ENCODE measurements at regions not wholly inside any gene's neighbourhood (a gene's known extent, or its start where the extent isn't known, plus 50 kb on each side); places are given as distances from the start of the nearest gene placed in this dataset.
"Not testable (repeated sequence)": the region's sequence is repeated elsewhere in the genome, so short reads cannot be mapped to it uniquely, and the experiment has no call there.

DNA sequence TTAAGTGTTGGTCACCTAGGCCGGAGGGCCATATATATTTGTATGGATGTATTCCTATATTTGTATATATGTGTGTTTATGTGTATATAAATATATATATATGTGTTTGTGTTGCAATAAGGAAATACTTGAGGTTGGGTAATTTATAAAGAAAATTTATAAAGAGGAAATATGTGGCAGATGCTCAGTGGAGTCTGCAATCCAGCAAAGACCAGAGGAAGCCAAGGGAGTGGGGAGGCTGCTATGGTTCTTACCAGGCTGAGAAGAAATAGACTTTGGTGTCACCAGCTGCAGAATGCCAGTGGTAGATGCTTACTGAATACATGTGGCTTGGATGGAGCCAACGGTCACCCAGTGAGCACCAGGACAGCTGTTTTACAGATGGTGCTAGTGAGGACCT, 97.4 kb upstream of the ELOVL5 start:
- no peak for DNase-seq

DNA sequence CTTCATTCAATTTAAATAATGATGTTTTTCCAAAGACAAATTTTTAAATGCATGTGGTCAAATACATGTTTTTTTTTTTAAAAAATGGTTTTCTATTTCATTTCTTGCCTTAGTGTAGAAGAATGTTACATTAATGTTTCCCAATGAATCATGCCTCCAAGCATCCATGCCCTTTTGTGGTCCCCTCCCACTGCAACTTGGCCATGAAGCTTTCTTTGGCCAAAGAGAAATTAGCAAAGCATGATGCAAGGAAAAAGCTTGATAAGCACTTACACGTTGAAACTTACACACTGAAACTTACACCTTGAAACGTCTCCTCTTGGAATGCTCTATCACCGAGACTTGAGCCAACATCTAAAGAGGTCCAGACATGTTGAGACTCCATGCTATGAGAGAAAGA, 93.0 kb upstream of the ELOVL5 start:
- no peak for DNase-seq

DNA sequence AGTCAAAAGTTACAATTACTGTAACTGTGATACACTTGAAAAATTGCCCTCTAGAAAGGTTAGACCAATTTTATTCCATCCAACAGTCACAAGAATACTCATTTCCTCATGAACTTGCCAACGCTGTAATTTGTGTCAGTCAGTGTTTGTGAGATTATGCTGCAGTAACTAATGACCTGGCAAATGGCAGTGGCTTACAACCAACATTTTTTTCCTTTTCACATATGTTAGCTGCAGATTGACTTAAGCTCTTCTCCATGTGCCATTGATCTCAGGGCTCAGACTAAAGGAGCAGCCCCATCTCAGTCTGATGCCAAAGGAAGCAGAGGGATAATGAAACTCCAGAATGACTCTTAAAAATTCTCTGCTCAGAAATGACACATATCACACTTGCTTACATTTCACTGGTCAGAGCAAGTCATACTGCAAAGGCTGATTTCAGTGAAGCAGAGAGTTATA, 92.3 kb upstream of the ELOVL5 start:
- no peak for DNase-seq

DNA sequence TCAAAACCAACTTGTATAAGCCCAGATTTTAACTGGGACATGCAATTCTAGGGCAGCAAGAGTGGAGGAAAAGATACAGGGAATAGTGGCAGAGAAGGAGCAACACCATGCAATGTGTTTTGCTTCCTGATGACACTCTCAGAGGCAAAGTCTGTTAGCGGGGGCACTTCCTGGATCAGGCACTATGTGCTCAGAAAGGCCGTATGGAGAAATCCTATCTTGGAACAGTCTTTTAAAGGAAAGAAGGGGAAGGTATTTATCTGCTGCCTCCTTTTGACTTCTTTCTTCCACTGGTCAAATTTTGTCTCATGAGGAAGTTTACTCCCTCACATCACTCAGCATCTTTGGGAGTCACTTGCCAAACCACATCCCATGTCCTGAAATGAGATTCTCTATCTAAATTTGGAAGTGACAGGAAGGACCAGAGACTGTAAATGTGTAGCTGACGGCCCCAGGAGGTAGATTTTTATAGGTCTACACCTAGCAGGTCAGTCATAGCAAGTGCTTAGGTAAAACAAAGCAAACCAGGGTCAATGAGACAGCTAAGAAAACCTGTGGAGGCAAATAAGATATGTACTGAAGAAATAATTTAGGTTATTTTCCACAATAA, 91.7 kb upstream of the ELOVL5 start:
- no peak for DNase-seq

DNA sequence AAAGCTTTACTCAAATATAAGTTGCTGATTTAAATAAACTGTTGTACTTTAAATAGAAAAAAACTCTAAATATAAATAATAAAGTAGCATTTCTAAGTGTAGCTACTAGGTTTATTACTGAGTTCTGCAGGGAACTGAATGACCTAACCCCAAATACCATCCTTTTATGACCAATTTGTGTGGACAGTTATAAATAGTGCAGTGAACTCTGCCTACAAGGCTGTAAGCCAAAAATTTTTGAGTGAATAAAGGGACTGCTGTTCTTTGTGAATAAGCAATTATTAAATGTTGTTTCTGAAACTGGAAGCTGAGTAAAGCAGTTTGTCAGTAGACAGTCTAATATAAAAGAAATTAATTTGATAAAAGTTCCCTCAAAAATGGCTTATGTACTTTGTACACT, 90.8 kb upstream of the ELOVL5 start:
- no peak for DNase-seq

DNA sequence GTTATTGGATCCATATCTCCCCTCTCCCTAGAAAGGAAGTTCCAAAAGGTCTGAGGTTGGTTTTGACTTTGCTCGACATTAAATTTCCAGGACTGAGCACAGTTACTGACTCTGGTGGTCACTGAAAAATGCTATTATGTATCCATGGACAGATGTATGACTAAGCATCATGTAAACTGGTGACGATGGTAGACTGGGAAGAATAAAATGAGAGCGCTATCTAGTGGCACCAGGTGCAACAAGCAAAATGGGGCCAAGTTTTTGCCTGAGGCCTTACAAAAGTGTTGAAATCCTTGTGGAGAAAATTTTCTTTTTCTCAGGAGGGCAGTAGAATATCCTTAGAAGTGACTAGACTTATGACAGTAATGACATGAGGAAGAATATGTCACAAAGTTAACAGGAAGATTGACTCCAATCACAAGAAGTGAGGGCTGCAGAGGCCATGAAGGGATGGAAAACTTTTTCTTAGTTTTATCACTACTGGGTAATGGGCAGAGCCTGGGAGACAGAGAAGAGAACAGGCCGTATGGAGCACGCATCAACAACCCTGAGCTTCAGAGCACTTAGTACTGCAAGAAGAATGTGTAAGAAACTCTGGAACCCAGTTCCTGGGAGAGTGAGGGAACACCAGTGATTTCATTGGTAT, 88.9 kb upstream of the ELOVL5 start:
- peak; percentile 1 for DNase-seq

DNA sequence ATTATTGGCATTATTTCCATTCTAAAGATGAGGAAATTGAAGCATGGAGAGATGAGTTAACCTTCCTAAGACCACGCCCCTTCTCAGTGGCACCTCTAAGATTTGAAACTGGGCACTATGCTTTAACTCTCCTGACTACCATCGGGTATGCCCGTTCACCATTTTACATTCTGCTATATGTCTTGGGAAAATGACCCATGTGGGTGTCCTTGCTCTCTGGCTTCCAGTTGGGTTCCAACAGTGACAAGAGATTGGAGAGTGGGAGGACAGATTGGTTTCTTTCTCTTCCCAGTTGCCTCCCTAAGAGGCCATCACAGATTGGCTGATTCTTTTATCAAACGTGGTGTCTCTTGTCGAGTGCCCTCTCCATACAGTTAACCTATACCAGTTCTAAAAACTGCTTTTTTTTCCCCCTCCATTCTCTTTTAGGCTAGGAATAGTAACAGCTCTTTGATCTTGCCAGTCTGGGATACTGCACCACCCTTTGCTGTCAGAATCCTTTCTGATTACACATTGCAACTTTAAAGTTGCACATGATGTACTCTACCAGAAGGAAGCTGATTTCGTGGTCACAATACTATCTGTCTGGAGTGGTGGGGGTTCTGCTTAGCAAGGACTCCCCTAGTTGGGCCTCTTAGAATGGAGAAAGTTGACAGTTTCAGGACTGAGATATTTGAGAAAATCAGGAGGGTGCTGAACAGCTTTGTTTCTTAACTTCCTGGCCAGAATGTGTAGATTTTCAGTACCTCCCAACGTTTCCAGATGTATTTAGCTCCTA, 88.0 kb upstream of the ELOVL5 start:
- no peak for DNase-seq

DNA sequence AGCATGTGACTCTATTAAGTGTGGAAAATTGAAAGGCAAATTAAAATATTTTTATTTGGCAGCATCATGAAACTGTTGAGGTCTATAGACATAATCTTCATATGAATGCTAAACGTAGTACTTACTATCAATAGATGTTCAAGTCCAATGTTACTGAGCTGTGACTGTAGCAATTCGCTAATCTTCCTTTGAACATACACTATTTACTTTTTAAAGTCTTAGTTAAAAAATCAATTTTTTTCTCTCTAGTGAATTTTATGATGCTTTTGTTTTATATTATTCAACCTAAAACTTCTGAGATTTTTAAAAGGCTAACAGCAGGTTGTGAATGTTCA, 85.2 kb upstream of the ELOVL5 start:
- no peak for DNase-seq

DNA sequence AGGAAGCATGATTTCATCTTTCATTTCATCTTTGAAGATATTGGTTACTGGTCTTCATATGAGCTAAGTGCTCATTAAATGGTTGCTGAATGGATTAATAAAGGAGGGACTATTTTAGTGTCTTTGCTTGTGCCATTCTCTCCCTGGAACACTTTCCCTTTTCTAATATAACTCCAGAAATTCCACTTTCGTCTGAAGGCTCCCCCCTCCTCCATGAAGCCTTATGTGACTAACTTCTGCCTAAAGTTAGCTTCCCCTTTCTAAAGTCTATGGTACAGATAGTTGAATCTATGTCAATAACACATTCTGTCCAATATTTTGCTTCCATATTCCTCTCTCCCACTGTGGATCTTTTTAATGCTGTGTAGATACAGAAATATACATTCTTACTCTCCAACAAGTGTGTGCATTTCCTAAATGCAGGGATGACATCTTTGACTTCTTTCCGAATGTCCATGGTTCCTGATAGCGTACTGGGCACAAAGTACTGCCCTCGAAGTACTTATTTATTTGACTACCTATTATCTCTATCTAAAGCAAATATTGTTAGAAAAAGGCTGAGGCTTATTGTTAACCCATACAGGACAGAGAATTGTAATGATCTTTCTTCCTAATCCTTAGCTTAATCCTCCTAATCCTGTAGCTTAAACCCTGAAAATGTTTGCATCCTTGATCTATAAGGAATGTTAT, 84.7 kb upstream of the ELOVL5 start:
- DNase-seq, result no peak

DNA sequence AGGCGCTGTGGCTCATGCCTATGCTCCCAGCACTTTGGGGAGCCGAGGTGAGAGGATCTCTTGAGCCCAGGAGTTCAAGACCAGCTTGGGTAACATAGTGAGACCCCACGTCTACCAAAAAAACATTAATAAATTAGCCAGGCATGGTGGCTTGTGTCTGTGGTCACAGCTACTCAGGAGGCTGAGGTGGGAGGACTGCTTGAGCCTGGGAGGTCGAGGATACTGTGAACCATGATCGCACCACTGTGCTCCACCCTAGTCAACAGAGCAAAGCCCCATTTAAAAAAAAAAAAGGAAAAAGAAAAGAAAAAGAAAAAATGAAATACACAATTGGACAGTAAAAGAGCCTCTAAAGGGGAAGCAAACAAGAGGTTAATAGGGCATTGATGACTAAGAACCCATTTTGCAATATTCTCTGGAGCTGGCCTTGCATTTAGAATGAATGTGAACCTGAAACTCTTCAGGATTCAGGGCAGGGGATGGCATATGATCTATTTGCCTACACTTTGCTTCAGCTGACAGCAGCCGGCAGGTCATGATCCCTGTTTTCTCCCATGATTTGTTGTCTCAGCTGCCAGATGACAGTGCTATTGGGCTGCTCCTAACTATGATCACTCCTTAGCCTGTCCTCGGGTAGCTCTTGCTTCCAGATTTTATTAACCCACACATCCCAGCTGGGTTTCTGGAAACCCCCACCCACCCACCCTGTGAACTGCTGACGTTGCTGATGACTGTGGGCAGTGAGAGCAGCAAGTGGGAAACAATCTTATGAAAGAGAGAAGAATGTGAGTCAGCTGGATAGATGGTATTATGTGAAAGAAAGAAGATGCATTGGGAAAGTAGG, 83.8 kb upstream of the ELOVL5 start:
- DNase-seq, result no peak

DNA sequence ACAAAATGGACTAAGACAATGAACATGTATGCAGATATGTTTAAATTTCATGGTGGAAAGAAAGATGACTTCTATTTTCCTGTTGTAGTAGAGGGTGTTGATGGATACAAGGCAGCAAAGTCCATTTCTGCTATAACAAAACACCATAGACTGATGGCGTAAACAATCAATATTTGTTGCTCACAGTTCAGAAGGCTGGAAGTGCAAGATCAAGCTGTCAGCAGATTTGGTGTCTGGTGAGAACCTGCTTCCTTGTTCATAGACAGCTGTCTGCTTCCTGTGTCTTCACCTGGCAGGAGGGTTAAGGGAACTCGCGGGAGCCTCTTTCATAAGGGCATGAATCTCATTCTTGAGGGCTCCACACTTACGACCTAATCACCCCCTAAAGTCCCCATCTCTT, 83.0 kb upstream of the ELOVL5 start:
- DNase-seq, result no peak

DNA sequence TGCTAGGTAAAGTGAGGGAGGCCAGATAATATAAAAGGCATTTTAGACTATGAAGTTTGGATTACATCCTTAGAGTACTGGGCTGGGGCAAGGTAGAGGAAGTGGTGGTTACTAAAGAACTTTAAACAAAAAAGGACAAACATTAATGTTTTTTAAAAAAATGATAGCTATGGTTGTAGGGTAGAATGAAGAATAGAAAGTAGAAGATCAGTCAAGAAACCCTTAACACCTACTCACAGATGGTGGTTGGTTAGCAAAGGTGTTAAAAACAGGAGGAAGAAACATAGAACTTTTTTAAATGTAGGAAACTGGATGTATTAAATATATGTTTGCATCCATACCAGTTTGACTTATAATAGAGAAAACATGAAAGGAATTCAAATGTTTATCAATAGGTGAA, 80.7 kb upstream of the ELOVL5 start:
- DNase-seq, result no peak

DNA sequence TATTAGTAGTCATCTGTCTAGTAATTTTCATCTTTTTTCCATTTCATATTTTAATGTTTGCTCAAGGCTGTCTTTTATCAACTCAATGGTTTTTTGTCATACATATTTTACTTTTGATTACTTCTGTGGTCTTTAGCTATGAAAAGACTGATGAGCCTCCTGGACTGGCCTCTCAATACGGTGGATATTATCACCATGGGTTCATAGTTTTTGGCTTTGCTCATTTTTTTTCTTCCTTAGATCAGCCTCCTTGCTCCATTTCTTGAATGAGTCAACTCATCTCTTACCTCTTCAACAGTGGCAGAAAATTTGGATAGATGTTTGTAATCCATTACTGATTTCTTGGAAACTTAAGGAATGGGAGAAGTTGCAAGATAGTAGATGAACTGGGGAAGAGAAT, 80.1 kb upstream of the ELOVL5 start:
- DNase-seq, result no peak

DNA sequence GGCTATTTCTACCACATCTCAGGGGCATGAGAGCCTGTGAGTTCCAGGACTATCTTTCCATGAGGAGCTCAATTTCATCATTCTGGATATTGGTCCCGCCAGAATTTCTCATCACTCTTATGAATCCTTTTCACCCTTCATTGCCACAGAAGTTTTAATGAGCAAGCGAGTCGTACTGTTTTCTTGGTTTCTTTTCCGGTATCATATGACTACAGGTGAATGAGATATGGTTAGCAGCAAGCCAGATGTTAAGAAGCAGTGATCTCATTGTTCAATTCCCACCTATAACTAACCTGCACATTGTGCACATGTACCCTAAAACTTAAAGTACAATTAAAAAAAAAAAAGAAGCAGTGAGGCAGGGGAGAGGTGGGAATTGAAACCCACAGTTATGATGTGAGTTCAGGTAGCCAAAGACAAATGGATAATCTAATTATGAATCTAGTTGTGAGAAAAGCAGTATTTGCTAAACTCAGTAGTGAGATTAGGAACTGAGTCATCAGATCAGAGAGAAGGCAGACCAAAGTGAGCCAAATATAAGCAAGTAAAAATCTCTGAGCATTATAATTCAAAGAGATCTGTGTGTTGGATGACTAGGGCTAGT, 78.0 kb upstream of the ELOVL5 start:
- DNase-seq, result no peak

DNA sequence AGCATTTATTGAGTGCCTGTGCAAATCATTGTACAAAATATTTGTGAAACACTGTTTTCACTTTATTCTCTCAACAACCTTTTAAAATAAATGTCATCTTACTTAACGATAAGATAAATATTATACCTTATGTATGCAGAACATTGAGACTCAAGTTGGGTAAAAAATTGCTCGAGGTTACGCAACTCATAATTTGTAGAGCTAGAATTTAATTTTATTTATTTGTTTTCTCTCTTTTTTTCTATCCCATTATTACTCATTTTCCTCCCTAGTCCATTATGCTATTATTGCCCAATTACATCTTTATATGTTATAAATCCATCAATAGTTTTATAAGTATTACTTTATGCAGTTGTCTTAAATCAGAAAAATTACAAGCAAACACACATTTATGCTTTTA, 77.4 kb upstream of the ELOVL5 start:
- DNase-seq, result no peak

DNA sequence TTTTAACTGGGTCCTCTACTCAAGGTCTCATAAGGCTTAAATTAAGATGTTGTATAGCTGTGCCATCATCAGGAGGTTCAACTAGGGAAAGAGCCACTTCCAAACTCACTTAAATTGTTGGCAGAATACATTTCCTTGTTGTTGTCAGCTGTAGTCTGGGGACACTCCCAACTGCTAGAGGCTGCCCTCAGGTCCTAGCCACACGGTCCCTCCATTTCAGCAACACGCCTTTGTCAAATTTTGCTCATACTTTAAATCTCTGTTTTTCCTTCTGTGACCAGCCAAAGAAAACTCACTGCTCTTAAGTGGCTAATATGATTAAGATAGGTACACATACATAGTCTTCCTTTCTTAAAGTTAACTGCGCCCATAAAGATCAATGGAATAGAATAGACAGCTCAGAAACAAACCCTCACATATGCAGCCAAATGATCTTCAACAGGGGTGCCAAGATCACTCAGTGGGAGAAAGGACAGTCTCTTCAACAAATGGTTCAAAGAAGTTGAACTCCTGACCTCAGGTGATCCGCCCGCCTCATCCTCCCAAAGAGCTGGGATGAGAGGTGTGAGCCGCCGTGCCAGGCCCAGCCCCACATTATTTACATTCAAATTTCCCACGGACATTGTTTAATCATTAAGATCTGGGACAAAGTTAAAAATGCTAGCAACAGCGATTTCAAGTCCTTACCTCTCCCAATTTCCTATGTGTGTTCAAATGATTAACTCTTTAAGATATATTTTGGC, 76.4 kb upstream of the ELOVL5 start:
- no peak for DNase-seq

DNA sequence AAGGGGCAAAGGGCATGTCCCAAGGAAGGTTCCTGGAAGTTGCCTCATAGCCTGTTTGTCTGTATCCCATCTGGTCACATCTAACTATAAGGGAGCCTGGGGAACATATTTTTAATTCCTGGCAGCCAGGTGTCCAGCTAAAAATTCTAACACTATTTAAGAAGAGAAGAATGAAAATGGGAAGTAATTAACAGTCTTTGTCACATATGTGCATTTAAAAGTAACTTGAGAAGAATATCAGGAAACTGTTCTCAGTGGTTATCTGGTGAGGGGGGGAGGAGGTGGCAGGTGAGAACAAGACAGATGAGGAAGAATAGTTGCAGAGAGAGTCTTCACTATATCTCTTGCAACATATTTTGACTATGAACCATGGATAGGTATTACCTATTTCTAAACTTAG, 75.5 kb upstream of the ELOVL5 start:
- DNase-seq, result no peak

DNA sequence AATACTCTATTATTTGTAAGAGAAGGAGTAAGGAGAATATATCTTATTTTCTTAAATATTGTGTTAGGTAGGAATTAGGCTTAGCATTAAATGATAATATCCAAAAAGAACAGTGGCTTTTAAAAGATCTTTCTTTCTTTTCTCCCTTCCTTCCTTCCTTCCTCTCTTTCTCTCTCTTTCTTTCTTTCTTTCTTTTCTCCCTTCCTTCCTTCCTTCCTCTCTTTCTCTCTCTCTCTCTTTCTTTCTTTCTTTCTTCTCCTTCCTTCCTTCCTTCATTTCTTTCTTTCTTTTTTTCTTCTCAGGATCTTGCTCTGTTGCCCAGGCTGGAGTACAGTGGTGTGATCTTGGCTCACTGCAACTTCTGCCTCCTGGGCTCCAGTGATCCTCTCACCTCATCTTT, 74.8 kb upstream of the ELOVL5 start:
- not testable (repeated sequence) for DNase-seq

DNA sequence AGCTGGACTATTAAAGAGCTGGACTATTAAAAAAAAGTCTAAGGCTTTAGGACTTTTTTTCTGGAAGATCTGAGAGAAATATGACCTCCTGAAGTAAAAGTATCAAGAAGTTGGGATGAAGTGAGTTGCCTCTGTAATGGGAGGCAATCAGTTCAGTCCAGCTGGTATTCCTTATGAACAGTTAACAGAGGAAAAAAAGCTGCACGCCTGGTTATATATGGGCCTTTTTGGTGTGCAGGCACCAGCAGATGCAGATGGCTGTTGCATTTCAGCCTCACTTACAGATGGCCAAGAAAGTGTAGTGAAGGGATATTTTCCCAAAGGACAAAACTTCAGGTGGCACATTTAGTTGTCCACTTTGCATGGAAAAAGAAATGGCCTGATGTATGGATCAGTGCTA, 70.3 kb upstream of the ELOVL5 start:
- no peak for DNase-seq

DNA sequence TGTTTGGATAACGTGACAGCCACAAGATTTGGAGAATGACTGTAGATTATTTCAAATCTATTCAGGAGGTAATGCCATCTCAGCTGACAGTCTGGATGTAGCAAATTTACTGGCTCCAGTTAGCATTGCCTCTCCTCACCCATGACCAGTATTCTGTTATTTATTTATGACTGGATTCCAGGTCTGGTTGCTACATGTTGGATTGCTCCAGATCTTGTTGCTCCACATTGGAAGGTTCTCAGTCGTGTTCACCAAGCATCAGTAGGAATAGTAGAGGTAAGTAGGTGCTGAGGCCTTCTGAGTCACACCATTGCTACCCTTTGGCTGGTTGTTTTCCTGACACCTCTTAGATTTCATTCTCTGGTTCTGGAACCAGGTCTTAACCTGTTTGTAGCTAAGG, 69.5 kb upstream of the ELOVL5 start:
- DNase-seq, result no peak

DNA sequence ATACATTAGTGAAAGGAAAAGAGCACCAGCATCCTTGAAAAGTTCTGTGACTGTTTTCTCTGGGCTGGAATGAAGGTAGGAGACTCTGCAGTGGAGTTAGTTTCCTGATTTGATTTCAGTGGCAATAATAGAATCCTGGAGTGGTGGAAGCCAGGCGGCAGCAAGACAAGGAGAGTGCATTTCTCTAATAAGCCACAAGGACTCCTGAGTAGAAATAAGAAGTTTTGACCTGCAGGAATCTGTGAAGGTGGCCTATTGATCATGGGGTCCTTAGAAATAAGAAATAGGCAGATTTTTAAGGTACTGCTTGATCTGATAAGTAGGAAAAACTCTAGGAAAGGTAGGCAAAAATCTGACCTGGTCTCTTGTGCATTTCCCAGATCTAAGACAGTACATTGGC, 68.4 kb upstream of the ELOVL5 start:
- DNase-seq, result no peak

DNA sequence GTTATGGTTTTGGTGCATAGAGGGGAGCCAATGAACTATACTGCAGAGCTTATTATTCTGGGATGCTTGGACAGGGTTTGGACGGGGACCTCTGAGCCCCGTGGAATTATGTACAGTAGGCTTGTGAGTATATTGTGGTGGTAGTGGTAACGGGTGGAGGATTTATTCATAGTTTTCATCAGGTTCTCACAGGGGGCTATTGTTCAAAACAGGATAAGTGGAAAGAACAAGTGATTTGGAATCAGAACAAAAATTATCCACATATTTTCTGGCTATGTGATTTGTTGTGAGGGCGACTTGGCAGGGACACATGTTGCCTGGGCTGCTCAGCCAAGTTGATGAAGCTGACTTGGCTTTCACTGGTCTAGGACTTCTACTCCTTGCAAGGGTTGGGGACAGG, 64.6 kb upstream of the ELOVL5 start:
- DNase-seq, result no peak
